Fibroblast of lung (primary cell): ENCODE measurements at regions not wholly inside any gene's neighbourhood (a gene's known extent, or its start where the extent isn't known, plus 50 kb on each side); places are given as distances from the start of the nearest gene placed in this dataset.

Experiments used
- DNase-seq, 2 donors: peaks; one replicate each; pipeline versions ENCODE4 v3.0.0 to v3.0.0-alpha.2; 2010; ENCODE audit warnings: low read depth in 2 of 2
- H2AFZ ChIP-seq: 2 replicates; pipeline ENCODE4 v1.5.1; 2012; ENCODE audit warnings: low read length, control low read depth, inconsistent platforms
- H3K27ac ChIP-seq: 2 replicates; pipeline ENCODE4 v1.5.1; 2011; ENCODE audit warnings: low read length, control low read depth; ENCODE audit not compliant: insufficient read depth
- H3K27me3 ChIP-seq: 2 replicates; pipeline ENCODE4 v1.5.1; 2011; ENCODE audit warnings: mild to moderate bottlenecking, low read length; ENCODE audit not compliant: control insufficient read depth, insufficient read depth
- H3K36me3 ChIP-seq: 2 replicates; pipeline ENCODE4 v1.5.1; 2011; ENCODE audit warnings: low read length; ENCODE audit not compliant: control insufficient read depth, insufficient read depth
- H3K4me1 ChIP-seq: 2 replicates; pipeline ENCODE4 v1.5.1; 2011; ENCODE audit warnings: low read length; ENCODE audit not compliant: control insufficient read depth, insufficient read depth; ENCODE audit errors: extremely low read depth
- H3K4me2 ChIP-seq: 2 replicates; pipeline ENCODE4 v1.5.1; 2011; ENCODE audit warnings: low read length, control low read depth; ENCODE audit not compliant: insufficient read depth; ENCODE audit errors: extremely low read depth
- H3K4me3 ChIP-seq, 4 experiments: fragments of 200-600 bp in 1 of 4; sonication (generic) in 1 of 4; replicated peaks in 1 of 4; 2 replicates each; pipeline ENCODE4 v1.5.1; 2011 to 2016; ENCODE audit warnings: low read length in 4 of 4, low read depth in 3 of 4, mild to moderate bottlenecking in 3 of 4, control low read depth in 2 of 4, inconsistent platforms in 1 of 4, mixed read lengths in 1 of 4; ENCODE audit not compliant: insufficient read depth in 1 of 4; ENCODE audit errors: control extremely low read depth in 1 of 4
- H3K79me2 ChIP-seq: 2 replicates; pipeline ENCODE4 v1.5.1; 2012; ENCODE audit warnings: mild to moderate bottlenecking, low read length, inconsistent platforms; ENCODE audit not compliant: control insufficient read depth, insufficient read depth
- H3K9ac ChIP-seq: 2 replicates; pipeline ENCODE4 v1.5.1; 2011; ENCODE audit warnings: mild to moderate bottlenecking, low read length, control low read depth; ENCODE audit not compliant: insufficient read depth
- H3K9me3 ChIP-seq: 2 replicates; pipeline ENCODE4 v1.5.1; 2012; ENCODE audit warnings: low read depth, low read length; ENCODE audit not compliant: control insufficient read depth, insufficient read depth
- H4K20me1 ChIP-seq: 2 replicates; pipeline ENCODE4 v1.5.1; 2011; ENCODE audit warnings: low read length; ENCODE audit not compliant: control insufficient read depth, insufficient read depth; ENCODE audit errors: extremely low read depth
- EZH2 ChIP-seq: IDR thresholded peaks from 2 replicates; pipeline ENCODE4 v1.5.1; 2012; ENCODE audit warnings: low read length, control low read depth, mild to moderate bottlenecking; ENCODE audit errors: missing control alignments
- TF ChIP-seq, protein P1 (sequence below), 2 donors: IDR thresholded peaks in 1 of 2; conservative IDR thresholded peaks in 1 of 2; 1 replicate in 1 of 2; 2 replicates in 1 of 2; pipeline ENCODE4 v1.5.1; 2011 to 2012; ENCODE audit warnings: low read length in 2 of 2, control low read depth in 1 of 2, inconsistent platforms in 1 of 2, low read depth in 1 of 2, mild to moderate bottlenecking in 1 of 2

DNA sequence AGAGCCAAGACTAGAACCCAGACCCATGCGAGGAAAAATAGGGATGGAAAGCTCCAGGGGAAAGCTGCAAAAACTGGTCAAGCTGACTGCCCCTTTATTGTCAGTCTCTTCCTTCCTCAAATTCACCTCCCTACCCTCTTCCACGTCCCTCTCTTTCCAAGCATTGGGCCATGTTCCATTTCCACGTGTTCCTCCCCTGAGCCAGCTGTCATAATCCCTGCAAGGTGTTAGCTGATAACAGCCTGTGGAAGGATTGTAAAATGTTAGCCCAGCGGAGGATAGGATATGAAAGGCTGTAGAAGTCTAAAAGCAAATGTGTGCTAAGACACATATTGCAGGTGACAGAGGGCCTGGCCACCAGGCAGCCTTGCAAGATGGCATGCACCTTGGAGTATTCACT is 88.0 kb upstream of the MAX start:
- H3K9me3 ChIP-seq: no peaks in the 10 kb centered on the region
- no peak overlapping the region for H3K27ac ChIP-seq
- no peaks in the 10 kb centered on the region for H4K20me1 ChIP-seq
- H2AFZ ChIP-seq: no peak overlapping the region
- no peak overlapping the region for H3K4me3 ChIP-seq
- no peak for DNase-seq
- no peak overlapping the region for H3K9ac ChIP-seq
- H3K4me1 ChIP-seq: no peaks in the 10 kb centered on the region
- H3K27me3 ChIP-seq: no peaks in the 10 kb centered on the region
- no peaks in the 10 kb centered on the region for H3K36me3 ChIP-seq
- no peak overlapping the region for H3K4me2 ChIP-seq
- no peak for TF ChIP-seq EZH2
- TF ChIP-seq, protein P1, sequence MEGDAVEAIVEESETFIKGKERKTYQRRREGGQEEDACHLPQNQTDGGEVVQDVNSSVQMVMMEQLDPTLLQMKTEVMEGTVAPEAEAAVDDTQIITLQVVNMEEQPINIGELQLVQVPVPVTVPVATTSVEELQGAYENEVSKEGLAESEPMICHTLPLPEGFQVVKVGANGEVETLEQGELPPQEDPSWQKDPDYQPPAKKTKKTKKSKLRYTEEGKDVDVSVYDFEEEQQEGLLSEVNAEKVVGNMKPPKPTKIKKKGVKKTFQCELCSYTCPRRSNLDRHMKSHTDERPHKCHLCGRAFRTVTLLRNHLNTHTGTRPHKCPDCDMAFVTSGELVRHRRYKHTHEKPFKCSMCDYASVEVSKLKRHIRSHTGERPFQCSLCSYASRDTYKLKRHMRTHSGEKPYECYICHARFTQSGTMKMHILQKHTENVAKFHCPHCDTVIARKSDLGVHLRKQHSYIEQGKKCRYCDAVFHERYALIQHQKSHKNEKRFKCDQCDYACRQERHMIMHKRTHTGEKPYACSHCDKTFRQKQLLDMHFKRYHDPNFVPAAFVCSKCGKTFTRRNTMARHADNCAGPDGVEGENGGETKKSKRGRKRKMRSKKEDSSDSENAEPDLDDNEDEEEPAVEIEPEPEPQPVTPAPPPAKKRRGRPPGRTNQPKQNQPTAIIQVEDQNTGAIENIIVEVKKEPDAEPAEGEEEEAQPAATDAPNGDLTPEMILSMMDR (conservative IDR thresholded peaks at IDR 0.05 in 1 of 2, IDR thresholded peaks at IDR 0.05 in 1 of 2; ENCODE audit: low read depth in 1 of 2, low read length in 2 of 2): no peak
- no peaks in the 10 kb centered on the region for H3K79me2 ChIP-seq

- Histone ChIP-seq H3K27me3 (no peaks in the 10 kb centered on the region), H3K27ac (no peak overlapping the region), H3K79me2 (no peaks in the 10 kb centered on the region), H3K9ac (no peak overlapping the region), H3K4me3 (no peak overlapping the region), H4K20me1 (no peaks in the 10 kb centered on the region), H3K36me3 (no peaks in the 10 kb centered on the region), H3K4me2 (no peak overlapping the region), H3K4me1 (no peaks in the 10 kb centered on the region), H2AFZ (no peak overlapping the region), H3K9me3 (no peaks in the 10 kb centered on the region)
- TF ChIP-seq, protein P1 (conservative IDR thresholded peaks at IDR 0.05 in 1 of 2, IDR thresholded peaks at IDR 0.05 in 1 of 2; ENCODE audit: low read depth in 1 of 2, low read length in 2 of 2): no peak
- no peak for TF ChIP-seq EZH2
- DNase-seq: no peak
Observed at GRCh38 chr14:65191716-65192115, 89.4 kb upstream of the MAX start.

- Histone ChIP-seq H3K4me1 (no peaks in the 10 kb centered on the region), H3K4me3 (no peak overlapping the region), H3K36me3 (no peaks in the 10 kb centered on the region), H2AFZ (no peak overlapping the region), H4K20me1 (no peaks in the 10 kb centered on the region), H3K27ac (no peak overlapping the region), H3K27me3 (no peaks in the 10 kb centered on the region), H3K9me3 (no peaks in the 10 kb centered on the region), H3K79me2 (no peaks in the 10 kb centered on the region), H3K9ac (no peak overlapping the region), H3K4me2 (no peak overlapping the region)
- DNase-seq: no peak
- TF ChIP-seq, protein P1 (conservative IDR thresholded peaks at IDR 0.05 in 1 of 2, IDR thresholded peaks at IDR 0.05 in 1 of 2; ENCODE audit: low read depth in 1 of 2, low read length in 2 of 2): no peak
- no peak for TF ChIP-seq EZH2
Observed at GRCh38 chr14:65192686-65193085, 90.4 kb upstream of the MAX start.
